Keratinocyte (primary cell): ENCODE measurements at regions not wholly inside any gene's neighbourhood (a gene's known extent, or its start where the extent isn't known, plus 50 kb on each side); places are given as distances from the start of the nearest gene placed in this dataset.

Experiments
- DNase-seq: peaks from one replicate; pipeline ENCODE4 v3.0.0-alpha.2; 2011; ENCODE audit warnings: low read depth, missing footprints, low spot score
- FAIRE-seq: peaks from 2 replicates; lab custom pipeline; 2011; peaks lifted over from hg19 to GRCh38; lab: Jason Lieb, UNC
- H2AFZ ChIP-seq: 2 replicates; pipeline ENCODE4 v1.6.0; 2012; ENCODE audit warnings: low read length, control low read depth, inconsistent platforms; ENCODE audit not compliant: control insufficient read depth
- H3K27ac ChIP-seq: 2 replicates; pipeline ENCODE4 v1.5.1; 2011; ENCODE audit warnings: low read length; ENCODE audit not compliant: control insufficient read depth, insufficient read depth
- H3K27me3 ChIP-seq: 3 replicates; pipeline ENCODE4 v1.6.0; 2011; ENCODE audit warnings: low read length; ENCODE audit not compliant: control insufficient read depth, insufficient read depth; ENCODE audit errors: extremely low read depth
- H3K36me3 ChIP-seq, 2 experiments: 2 replicates in 1 of 2; 3 replicates in 1 of 2; pipeline ENCODE4 v1.5.1; 2011; ENCODE audit warnings: low read length in 2 of 2, mild to moderate bottlenecking in 1 of 2; ENCODE audit not compliant: control insufficient read depth in 2 of 2, insufficient read depth in 2 of 2; ENCODE audit errors: extremely low read depth in 1 of 2
- H3K4me1 ChIP-seq: 3 replicates; pipeline ENCODE4 v1.5.1; 2011; ENCODE audit warnings: low read length; ENCODE audit not compliant: control insufficient read depth, insufficient read depth; ENCODE audit errors: extremely low read depth
- H3K4me2 ChIP-seq: 3 replicates; pipeline ENCODE4 v1.6.0; 2011; ENCODE audit warnings: low read depth, low read length; ENCODE audit not compliant: control insufficient read depth, insufficient read depth; ENCODE audit errors: extremely low read depth
- H3K4me3 ChIP-seq, 3 experiments: fragments of 200-600 bp in 1 of 3; sonication (generic) in 1 of 3; 2 replicates in 2 of 3; 3 replicates in 1 of 3; pipeline ENCODE4 v1.5.1; 2011 to 2016; ENCODE audit warnings: low read length in 3 of 3, mild to moderate bottlenecking in 3 of 3, control low read depth in 2 of 3, inconsistent platforms in 1 of 3, low read depth in 1 of 3, mixed read lengths in 1 of 3, mixed run types in 1 of 3, moderate library complexity in 1 of 3; ENCODE audit not compliant: control insufficient read depth in 2 of 3, insufficient read depth in 2 of 3; ENCODE audit errors: extremely low read depth in 1 of 3
- H3K79me2 ChIP-seq: 2 replicates; pipeline ENCODE4 v1.6.0; 2012; ENCODE audit warnings: low read length; ENCODE audit not compliant: control insufficient read depth, insufficient read depth
- H3K9ac ChIP-seq: 3 replicates; pipeline ENCODE4 v1.6.0; 2011; ENCODE audit warnings: low read length; ENCODE audit not compliant: control insufficient read depth, insufficient read depth; ENCODE audit errors: extremely low read depth
- H3K9me1 ChIP-seq: 3 replicates; pipeline ENCODE4 v1.6.0; 2011; ENCODE audit warnings: low read length; ENCODE audit not compliant: control insufficient read depth, insufficient read depth; ENCODE audit errors: extremely low read depth
- H3K9me3 ChIP-seq: 2 replicates; pipeline ENCODE4 v1.5.1; 2012; ENCODE audit warnings: low read depth, low read length; ENCODE audit not compliant: control insufficient read depth
- H4K20me1 ChIP-seq: 3 replicates; pipeline ENCODE4 v1.6.0; 2011; ENCODE audit warnings: low read length; ENCODE audit not compliant: control insufficient read depth, insufficient read depth; ENCODE audit errors: extremely low read depth
- CTCF ChIP-seq, 3 experiments: IDR thresholded peaks in 1 of 3; conservative IDR thresholded peaks in 1 of 3; optimal IDR thresholded peaks in 1 of 3; 2 replicates in 2 of 3; 3 replicates in 1 of 3; pipeline versions ENCODE3 to v1.5.1; 2011; ENCODE audit warnings: low read length in 3 of 3, mild to moderate bottlenecking in 3 of 3, moderate library complexity in 2 of 3, control low read depth in 1 of 3, inconsistent platforms in 1 of 3; ENCODE audit not compliant: insufficient read depth in 2 of 3; ENCODE audit errors: extremely low read depth in 1 of 3
- EZH2 ChIP-seq: IDR thresholded peaks from one replicate; pipeline ENCODE4 v1.6.1; 2012; ENCODE audit warnings: inconsistent platforms, mild to moderate bottlenecking, low read length, moderate library complexity
- dilution Hi-C: fragments of 300-500 bp; cut with MboI; formaldehyde crosslinking; loops from one replicate; pipeline ENCODE4 v1.7.0; 2020; ENCODE audit warnings: low sequenced_read_pairs; ENCODE audit not compliant: extremely low pct_ligation_motif_present

DNA sequence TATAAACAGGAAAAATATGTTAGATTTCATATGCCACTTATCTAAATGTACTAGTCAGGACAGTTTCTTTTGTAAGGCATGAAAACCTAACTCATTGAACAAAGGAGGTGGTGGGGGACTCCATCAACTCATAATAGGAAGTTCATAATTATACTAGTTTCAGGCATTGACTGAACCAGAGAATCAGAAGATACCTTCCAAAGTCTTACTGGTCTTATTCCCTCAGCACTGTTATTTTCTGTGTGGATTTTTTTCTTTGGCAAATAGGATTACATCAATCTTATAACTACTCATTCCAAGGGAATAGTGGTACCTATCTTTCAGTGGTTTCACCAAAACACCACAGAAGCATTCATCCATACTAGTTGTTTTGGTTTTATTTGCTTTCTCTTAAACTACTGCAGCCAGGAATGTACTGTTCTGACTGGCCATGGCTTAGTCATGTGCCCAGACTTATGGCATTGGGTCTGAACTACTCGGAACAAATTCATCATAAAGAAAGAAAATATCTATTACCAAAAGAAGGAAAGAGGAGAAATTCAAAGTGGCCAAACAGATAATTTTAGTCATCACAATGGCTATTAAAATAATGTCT lies 273.9 kb downstream of the ARAP2 start:
- dilution Hi-C loops: no loop called here
- H3K36me3 ChIP-seq: no peaks in the 10 kb centered on the region
- H4K20me1 ChIP-seq: no peaks in the 10 kb centered on the region
- H3K9me1 ChIP-seq: no peaks in the 10 kb centered on the region
- H3K27ac ChIP-seq: no peak overlapping the region
- H3K4me1 ChIP-seq: no peaks in the 10 kb centered on the region
- DNase-seq: no peak
- FAIRE-seq: no peak
- no peaks in the 10 kb centered on the region for H3K27me3 ChIP-seq
- H3K79me2 ChIP-seq: no peaks in the 10 kb centered on the region
- no peak overlapping the region for H3K4me3 ChIP-seq
- no peak overlapping the region for H3K4me2 ChIP-seq
- no peak for TF ChIP-seq EZH2
- no peak for TF ChIP-seq CTCF (optimal IDR thresholded peaks at IDR 0.05 in 1 of 3, IDR thresholded peaks at IDR 0.05 in 1 of 3, conservative IDR thresholded peaks at IDR 0.05 in 1 of 3; ENCODE audit: extremely low read depth in 1 of 3, insufficient read depth in 2 of 3, low read length in 3 of 3)
- H3K9me3 ChIP-seq: no peaks in the 10 kb centered on the region
- no peak overlapping the region for H2AFZ ChIP-seq
- no peak overlapping the region for H3K9ac ChIP-seq

- Histone ChIP-seq H3K27me3 (no peaks in the 10 kb centered on the region), H3K36me3 (no peaks in the 10 kb centered on the region), H3K9me3 (no peaks in the 10 kb centered on the region), H4K20me1 (no peaks in the 10 kb centered on the region), H3K27ac (no peak overlapping the region), H3K9ac (no peak overlapping the region), H3K79me2 (no peaks in the 10 kb centered on the region), H2AFZ (no peak overlapping the region), H3K9me1 (no peaks in the 10 kb centered on the region), H3K4me1 (no peaks in the 10 kb centered on the region), H3K4me3 (no peak overlapping the region), H3K4me2 (no peak overlapping the region)
- FAIRE-seq (no peak), DNase-seq (no peak)
- TF ChIP-seq EZH2: no peak
- no peak for TF ChIP-seq CTCF (optimal IDR thresholded peaks at IDR 0.05 in 1 of 3, IDR thresholded peaks at IDR 0.05 in 1 of 3, conservative IDR thresholded peaks at IDR 0.05 in 1 of 3; ENCODE audit: extremely low read depth in 1 of 3, insufficient read depth in 2 of 3, low read length in 3 of 3)
- dilution Hi-C loops: no loop called here
Observed at GRCh38 chr4:35972814-35973213, 271.5 kb downstream of the ARAP2 start.
